Heart right ventricle (tissue), 16 donors: ENCODE measurements at regions not wholly inside any gene's neighbourhood (a gene's known extent, or its start where the extent isn't known, plus 50 kb on each side); places are given as distances from the start of the nearest gene placed in this dataset.

ENCODE experiments used
- ATAC-seq, 8 donors: fragments of 200-7000 bp; cut with Tn5 transposase; one replicate each; pipeline ENCODE4 v1.9.1; 2020; ENCODE audit warnings: mild to moderate bottlenecking in 8 of 8, moderate library complexity in 8 of 8, moderate number of reproducible peaks in 1 of 8
- DNase-seq, 2 donors: peaks; one replicate each; pipeline ENCODE4 v3.0.0-alpha.2; 2020
- H3K27ac ChIP-seq, 10 donors: fragments of 200-600 bp; sonication (generic) in 2 of 10; one replicate each; pipeline versions ENCODE4 v1.5.0 to v1.8.0; 2020 to 2022; ENCODE audit warnings: mild to moderate bottlenecking in 3 of 10
- H3K27me3 ChIP-seq, 7 donors: fragments of 200-600 bp; one replicate each; pipeline ENCODE4 v1.8.0; 2021 to 2022; ENCODE audit warnings: mild to moderate bottlenecking in 2 of 7
- H3K36me3 ChIP-seq, 9 donors: fragments of 200-600 bp; sonication (generic) in 1 of 9; one replicate each; pipeline versions ENCODE4 v1.5.0 to v1.8.0; 2020 to 2022; ENCODE audit warnings: mild to moderate bottlenecking in 2 of 9
- H3K4me1 ChIP-seq, 9 donors: fragments of 200-600 bp; sonication (generic) in 1 of 9; one replicate each; pipeline versions ENCODE4 v1.5.0 to v1.8.0; 2020 to 2022; ENCODE audit warnings: mild to moderate bottlenecking in 4 of 9
- H3K4me3 ChIP-seq, 10 donors: fragments of 200-600 bp; sonication (generic) in 2 of 10; one replicate each; pipeline versions ENCODE4 v1.5.0 to v1.8.0; 2020 to 2022; ENCODE audit warnings: mild to moderate bottlenecking in 7 of 10, moderate library complexity in 2 of 10
- H3K9me3 ChIP-seq, 11 donors: fragments of 200-600 bp in 10 of 11; sonication (generic) in 2 of 11; one replicate each; pipeline versions ENCODE4 v1.5.0 to v1.8.0; 2013 to 2022; ENCODE audit warnings: mild to moderate bottlenecking in 2 of 11, control low read depth in 1 of 11, moderate library complexity in 1 of 11
- CTCF ChIP-seq, 9 donors: fragments of 200-600 bp; sonication (generic) in 2 of 9; IDR thresholded peaks; one replicate each; pipeline versions ENCODE4 v1.5.0 to v1.8.0; 2021 to 2022; ENCODE audit warnings: antibody characterized with exemption in 9 of 9, mild to moderate bottlenecking in 5 of 9, moderate library complexity in 1 of 9
- WGBS, 2 donors: extraction: QIAGEN DNeasy Blood & Tissue Kit; methylation state at CpG; one replicate each; pipeline ENCODE4 v1.1.7; 2013; ENCODE audit warnings: inconsistent platforms in 1 of 2; 5-methylcytosine and 5-hydroxymethylcytosine counted together
- intact Hi-C, 10 donors: fragments of 100-400 bp; cut with DNase I; formaldehyde crosslinking; loops; one replicate each; pipeline versions ENCODE4 v1.11.1 to v1.14.2; 2022
- donor health status: Arrhythmogenic right ventricular cardiomyopathy.
- donor health status: ischemic (EF 13 %, LVEDD 7.1; RV severe dilation, severe dysfunction).
- donor health status: healthy with polysubstance abuse.
- donor health status: DM: no; HTN: yes; CAD: no.
- donor health status: DM: no; HTN: no; CAD: no.
- donor health status: ischemic (EF 25% LVEDD 6.9; RV normal size, moderate dysfunction).
- donor health status: ischemic (EF 25% LVEDD 5.7; RV mildly dilated, moderate dysfunction).
- donor health status: healthy.
- donor health status: DM: yes; HTN: yes; CAD: no.
- donor health status: Ischemic cardiomyopathy.
- donor health status: ischemic (EF 35%, LVEDD 5.7; RV mildly dilated, moderate dysfunction).
- donor health status: nonischemic (EF 11% LVEDD 7.7; RV severe dilation, severe dysfunction).
- donor health status: DM: yes; HTN: yes; CAD: no.
- donor health status: PGD.
- donor health status: ischemic (EF 29% LVEDD 5.4; RV normal size, mild dysfunction).
- donor health status: nonischemic (EF 23%, LVEDD 6.1; RV moderate dilation, normal function).

- intact Hi-C loops, result no loop called here
- no peak for TF ChIP-seq CTCF (IDR thresholded peaks at IDR 0.05)
- Histone ChIP-seq H3K36me3 (no peaks in the 10 kb centered on the region), H3K4me3 (no peak overlapping the region), H3K27me3 (no peaks in the 10 kb centered on the region), H3K4me1 (peaks cover 0 to 5% (median 0%) of the 10 kb centered on the region in 9 donors), H3K9me3 (no peaks in the 10 kb centered on the region), H3K27ac (no peak overlapping the region)
- 92 to 95% methylated on average over 7 of the region's 7 CpGs for WGBS, 2 donors
- ATAC-seq (no peak), DNase-seq (no peak)
Measured at GRCh38 chr1:232873931-232874330, 68.7 kb downstream of the MAP10 start.

- ATAC-seq (no peak), DNase-seq (no peak)
- Histone ChIP-seq H3K4me3 (no peak overlapping the region), H3K36me3 (no peaks in the 10 kb centered on the region), H3K4me1 (no peaks in the 10 kb centered on the region), H3K9me3 (no peaks in the 10 kb centered on the region), H3K27me3 (no peaks in the 10 kb centered on the region), H3K27ac (no peak overlapping the region)
- intact Hi-C loops, result no loop called here
- TF ChIP-seq CTCF (IDR thresholded peaks at IDR 0.05), result no peak
- 70 to 82% methylated on average over 5 of the region's 5 CpGs for WGBS, 2 donors
Measured at GRCh38 chr1:232875536-232875935, 70.3 kb downstream of the MAP10 start.

- ATAC-seq (no peak), DNase-seq (no peak)
- no peaks in the 10 kb centered on the region for H3K36me3 ChIP-seq
- TF ChIP-seq CTCF (IDR thresholded peaks at IDR 0.05), result no peak
- 95 to 97% methylated on average over 11 of the region's 11 CpGs for WGBS, 2 donors
- intact Hi-C loops, result no loop called here
- no peaks in the 10 kb centered on the region for H3K27me3 ChIP-seq
- no peak overlapping the region for H3K27ac ChIP-seq
- no peak overlapping the region for H3K4me3 ChIP-seq
- H3K9me3 ChIP-seq, result no peaks in the 10 kb centered on the region
- H3K4me1 ChIP-seq, result no peaks in the 10 kb centered on the region
Measured at GRCh38 chr1:232876506-232877364, 71.5 kb downstream of the MAP10 start.

- Histone ChIP-seq H3K36me3 (no peaks in the 10 kb centered on the region), H3K9me3 (no peaks in the 10 kb centered on the region), H3K27ac (no peak overlapping the region), H3K4me1 (no peaks in the 10 kb centered on the region), H3K27me3 (no peaks in the 10 kb centered on the region), H3K4me3 (no peak overlapping the region)
- 75 to 79% methylated on average over 10 of the region's 10 CpGs for WGBS, 2 donors
- ATAC-seq (no peak), DNase-seq (no peak)
- intact Hi-C loops, result no loop called here
- TF ChIP-seq CTCF (IDR thresholded peaks at IDR 0.05), result no peak
Measured at GRCh38 chr1:232877365-232878028, 72.3 kb downstream of the MAP10 start.
